Stimulated activated CD4-positive, alpha-beta T cell treated with anti-CD3 and anti-CD28 coated beads, Interleukin-4, amount 100 ng/mL, for 1 hour (primary cell): ENCODE measurements at regions not wholly inside any gene's neighbourhood (a gene's known extent, or its start where the extent isn't known, plus 50 kb on each side); places are given as distances from the start of the nearest gene placed in this dataset.
"Not testable (repeated sequence)": the region's sequence is repeated elsewhere in the genome, so short reads cannot be mapped to it uniquely, and the experiment has no call there.

Experiments
- DNase-seq: peaks from one replicate; pipeline ENCODE4 v3.0.0-alpha.2; 2020

DNA sequence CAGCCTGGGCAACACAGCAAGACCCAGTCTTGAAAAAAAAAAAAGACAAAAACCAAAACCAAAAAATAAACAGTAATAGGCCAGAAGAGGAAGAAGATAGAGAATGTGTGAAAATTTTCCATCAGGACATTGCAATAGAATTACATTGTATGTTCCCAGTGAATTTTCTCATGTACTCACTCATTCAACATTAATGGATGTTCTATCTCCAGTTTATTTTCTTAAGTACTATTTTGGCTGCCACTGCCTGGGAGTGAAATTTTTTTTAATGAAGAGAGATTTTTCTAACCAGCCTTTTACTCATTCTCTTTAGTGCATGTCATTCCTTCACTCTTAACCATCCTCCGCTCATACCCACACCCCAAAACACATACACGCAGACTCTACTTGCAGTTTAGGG is 282.8 kb downstream of the ALDH8A1 start:
- DNase-seq: no peak

DNA sequence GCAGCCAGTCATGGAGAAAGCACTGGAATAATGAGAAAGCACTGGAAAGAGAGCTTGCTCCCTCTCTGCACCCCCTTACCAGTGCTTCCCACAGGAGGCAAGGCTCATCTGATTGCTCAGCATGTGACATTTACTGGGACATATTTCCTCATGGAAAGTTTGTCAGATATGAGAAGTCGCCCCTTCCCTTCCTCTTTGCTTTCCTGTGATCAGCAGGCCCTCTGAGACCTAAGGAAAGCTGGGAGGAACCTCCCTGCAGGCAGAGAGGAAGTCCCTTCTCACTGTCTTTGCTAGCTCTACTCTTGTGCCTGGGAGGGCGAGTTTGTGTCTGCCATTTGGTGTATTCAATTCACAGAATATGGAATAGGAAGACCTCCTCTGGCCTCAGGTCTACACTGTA is 283.8 kb downstream of the ALDH8A1 start:
- no peak for DNase-seq

DNA sequence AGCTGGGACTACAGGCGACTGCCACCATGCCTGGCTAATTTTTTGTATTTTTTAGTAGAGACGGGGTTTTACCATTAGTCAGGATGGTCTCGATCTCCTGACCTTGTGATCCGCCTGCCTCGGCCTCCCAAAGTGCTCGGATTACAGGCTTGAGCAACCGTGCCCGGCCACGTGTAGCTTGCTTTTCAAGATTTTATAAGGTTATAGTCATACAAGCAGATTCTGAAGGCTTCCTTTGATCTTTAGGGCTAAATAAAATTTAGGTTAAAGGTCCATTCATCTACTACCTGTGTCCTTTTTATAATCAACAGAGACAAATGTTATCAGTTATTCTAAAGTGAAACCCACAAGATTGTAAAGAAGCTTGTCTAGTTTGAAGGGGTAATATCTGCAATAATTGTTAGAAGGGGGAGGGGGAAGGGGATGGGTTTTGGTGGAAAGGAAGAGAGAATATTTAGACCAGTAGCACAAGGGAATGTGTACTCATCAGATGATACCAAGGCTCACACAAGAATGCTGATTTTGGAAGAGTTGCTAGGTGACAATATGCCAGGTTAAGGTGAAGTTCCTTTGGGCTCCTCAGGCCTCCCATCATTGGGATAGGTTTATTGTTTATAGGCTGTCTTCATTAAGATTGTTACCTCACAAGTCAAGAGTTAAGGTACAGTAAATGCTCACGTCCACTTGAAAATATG is 284.7 kb downstream of the ALDH8A1 start:
- no peak for DNase-seq

DNA sequence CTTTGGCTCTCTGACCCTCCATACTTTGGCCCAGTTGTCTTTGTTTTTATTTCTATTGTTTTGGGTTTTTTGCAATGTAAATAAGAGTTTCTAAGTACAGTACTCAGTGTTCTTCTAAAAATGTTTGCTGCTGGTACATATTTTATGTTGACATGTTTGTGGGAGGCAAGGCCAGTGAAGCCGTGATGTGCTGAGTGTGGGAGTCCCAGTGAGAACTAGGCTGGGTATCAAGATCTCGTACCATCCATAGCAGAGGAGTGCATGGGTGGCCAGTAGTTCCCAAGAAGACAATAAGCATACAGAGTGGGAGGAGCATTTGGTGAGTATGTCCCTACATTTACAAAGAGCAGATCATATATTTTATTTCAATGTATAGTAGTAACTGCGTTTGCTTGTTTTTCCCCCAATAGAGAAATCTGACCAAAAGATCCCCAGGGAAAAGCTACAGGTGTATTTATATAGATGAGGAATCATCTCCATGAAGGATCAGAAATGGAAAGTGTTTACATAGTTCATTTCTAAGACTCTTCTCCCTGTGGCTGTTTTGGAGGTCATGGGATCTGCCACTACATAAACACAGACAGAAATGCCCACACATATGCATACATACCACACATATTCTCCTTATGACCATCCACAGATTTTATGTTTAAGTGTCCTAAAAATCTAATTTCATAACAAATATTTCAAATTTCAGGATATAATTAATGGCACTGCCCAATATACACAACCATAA is 285.9 kb downstream of the ALDH8A1 start:
- no peak for DNase-seq

DNA sequence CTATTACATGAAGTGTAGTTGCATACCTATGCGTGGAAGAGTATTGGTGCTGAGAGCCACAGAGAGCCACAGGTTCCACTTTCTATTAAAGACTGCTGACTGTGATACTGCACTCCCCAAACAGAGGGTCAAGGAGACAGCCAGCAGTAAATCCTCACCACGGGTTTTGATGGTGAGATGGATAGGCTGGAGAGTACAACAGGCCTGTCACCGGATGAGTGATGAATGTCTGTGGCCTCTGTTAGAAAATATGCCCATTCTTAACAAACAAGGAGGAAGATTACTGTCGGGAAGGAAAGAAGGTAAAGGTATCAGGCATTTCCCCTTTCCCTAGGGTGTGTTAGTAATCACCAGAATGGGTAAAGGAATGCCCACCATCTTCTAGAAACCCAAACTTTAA is 286.5 kb downstream of the ALDH8A1 start:
- no peak for DNase-seq

DNA sequence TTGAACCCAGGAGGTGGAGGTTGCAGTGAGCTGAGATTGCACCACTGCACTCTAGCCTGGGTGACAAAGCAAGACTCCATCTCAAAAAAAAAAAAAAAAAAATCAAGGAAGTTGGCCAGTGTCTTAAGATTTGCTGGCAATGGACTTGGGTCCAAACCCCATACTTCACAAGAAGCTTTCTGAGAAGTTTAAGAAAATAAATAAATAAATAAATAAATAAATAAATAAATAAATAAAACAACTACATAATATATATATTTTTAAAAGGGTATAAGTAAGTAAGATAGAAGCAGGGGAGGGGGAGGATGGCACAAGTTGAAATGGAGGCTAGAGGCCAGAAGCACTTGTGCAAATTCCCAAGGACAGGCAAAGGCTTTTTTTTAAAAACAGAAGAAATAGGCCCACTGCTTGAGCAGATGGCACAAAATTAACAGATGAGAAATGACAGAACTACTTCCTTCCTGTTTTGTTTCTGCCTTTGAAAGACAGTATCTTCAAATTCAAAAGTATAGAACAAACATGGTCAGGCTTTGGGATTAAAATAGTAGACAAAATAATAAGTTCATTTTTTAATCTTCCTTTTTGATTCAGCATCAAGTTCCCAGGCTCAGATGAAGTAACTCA is 287.7 kb downstream of the ALDH8A1 start:
- no peak for DNase-seq

DNA sequence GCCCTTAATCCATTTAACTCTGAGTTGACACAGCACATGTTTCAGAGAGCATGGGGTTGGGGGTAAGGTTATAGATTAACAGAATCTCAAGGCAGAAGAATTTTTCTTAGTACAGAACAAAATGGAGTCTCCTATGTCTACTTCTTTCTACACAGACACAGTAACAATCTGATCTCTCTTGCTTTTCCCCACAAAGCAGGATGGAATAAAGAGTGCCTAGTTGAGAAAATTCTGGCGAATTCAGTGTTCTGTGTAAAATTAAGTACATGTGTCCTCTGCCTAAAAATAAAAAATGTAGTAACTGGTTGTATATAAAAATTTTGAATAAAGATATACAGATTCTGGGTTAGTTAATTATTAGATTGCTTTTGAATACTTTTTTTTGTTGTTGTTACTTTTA is 290.0 kb downstream of the ALDH8A1 start:
- not testable (repeated sequence) for DNase-seq

DNA sequence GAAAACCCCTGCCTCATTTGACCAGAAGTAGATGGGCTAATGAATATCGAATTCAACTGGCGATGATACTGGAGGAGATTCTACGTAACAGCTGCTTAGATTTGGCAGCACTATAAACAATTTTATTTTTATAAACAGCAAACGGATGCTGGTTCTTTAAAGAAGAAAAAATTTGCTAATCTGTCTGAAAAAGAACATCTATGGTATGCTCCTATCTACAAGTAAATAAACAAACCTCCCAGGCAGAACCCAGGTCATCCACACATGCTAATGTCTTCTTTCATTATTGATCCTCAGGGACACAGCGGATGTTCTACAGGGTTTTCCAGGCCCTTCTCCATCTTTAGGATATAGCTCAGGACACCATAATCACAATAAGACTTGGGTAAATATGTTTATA is 291.3 kb downstream of the ALDH8A1 start:
- DNase-seq: no peak

DNA sequence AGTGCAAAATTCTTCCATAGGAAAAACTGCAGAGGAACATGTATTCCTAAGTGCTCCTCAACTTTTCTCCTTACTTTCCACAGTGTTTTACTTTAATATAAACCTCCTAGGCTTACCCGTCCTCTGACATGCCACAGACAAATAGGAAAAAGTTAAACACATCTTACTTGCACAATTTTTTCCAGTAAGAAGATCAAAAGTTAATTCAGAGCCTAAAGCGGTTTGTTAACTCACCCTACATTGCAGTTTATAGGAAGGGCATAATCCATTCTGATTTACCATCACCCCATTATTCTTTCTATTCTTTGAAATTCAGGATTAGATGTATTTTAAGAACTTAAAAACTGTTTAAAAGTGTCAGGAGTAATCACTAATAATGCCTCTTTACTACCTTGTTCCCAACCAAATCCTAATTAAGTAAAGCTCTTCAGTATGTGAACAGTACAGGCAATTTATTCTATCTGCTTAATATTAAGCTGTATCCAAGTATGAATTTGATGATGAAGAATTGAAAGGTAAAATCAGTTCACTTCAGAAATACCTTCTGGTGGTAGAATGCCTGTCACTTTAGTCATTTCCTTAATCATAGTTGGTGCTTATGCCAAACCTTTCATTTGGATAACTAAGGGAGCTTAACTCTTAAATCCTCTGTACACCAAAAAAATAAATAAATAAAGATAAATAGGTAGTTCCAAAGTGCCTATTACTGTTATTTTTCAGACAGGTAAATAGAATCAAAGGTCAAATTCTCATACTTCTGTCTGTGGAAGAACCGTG is 292.0 kb downstream of the ALDH8A1 start:
- DNase-seq: no peak

DNA sequence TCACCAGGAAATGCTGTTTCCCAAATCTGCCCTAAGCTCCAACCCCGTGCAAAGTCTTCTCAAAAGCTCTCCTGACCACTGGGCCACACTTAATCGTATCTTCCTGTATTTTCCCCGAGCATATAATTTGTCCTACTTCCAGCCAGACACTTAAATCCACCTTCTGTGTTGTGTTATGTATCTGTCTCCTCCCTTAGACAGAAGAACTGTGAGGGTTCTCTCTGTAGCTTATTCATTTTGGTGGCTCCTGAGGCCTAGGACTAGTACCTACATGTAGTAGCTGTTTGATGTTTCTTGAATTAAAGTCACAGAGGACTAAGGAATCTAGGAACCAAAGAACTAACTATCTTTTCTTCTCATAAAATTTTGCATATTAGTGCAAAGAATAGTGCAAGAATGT is 292.6 kb downstream of the ALDH8A1 start:
- no peak for DNase-seq

DNA sequence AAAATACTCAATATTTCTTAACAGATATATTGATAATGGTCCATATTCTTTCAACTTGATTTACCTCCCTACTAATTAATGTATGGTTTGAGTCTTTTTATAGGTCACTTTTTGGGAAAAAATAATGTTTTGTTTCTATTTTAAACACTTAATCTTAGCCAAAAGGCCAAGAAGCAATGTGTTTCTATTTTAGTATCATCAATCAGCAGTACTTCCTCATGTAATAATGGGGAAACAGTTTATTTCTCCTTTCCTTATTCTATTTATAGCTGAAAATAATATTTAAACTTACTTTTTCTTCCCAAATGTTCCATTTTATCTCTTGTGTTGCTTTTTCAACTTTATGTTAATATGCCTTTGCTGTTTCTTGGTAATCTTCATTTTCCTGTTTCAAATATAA is 295.1 kb downstream of the ALDH8A1 start:
- DNase-seq: no peak

DNA sequence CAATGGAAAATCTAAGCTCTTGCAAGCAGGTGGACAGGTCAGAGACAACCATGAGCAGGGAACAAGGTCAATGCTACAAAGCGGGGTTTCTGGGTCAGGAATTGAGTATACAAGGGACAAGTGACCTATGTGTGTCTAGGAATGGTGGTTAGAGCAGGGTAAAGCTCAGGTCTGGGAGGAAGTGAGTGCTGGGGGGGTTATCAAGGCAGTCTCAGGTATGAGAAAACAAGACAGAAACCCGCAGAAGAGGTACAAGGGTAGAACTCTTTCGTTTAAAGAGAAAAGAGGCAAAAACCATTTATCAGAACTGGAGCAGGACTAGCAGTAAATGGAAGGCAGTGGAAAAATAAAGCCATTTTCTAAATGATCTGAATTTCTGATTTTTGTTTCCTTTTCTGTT is 298.4 kb downstream of the ALDH8A1 start:
- no peak for DNase-seq

DNA sequence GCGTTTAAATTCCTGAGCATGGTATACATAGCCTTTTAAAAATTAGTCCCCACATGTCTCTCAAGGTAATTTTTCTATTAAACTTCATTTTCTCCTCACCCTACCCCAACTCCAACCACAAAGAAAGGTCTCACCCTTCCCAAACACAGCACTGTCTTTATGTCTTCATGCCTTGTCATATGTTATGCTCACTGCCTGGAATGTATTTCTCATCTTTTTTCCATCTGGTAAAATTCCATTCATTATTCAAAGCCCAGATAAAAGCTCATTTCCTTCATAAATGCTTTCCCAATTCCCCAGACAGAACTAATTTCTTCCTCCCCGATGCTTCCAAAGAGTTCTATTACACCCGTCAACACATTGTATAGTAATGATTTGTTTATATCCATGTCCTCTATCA is 302.0 kb downstream of the ALDH8A1 start:
- DNase-seq: no peak

DNA sequence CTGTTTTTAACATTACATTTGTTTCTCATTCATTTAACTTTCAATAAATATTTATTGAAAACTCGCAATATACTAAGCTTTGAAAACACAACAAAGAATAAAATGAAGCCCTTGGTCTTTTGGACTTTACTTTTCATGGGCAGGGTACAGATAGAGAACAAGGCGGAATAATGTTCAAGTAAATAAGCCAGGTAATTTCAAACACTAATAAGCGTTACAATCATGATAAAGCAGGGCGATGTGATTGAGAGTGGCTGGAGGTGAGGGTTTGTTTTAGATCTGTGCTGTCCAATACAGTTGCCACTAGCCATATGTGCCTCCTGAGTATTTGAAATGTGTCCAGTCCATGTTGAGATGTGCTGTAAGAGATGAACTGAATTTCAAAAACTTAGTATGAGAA is 307.1 kb downstream of the ALDH8A1 start:
- DNase-seq: no peak

DNA sequence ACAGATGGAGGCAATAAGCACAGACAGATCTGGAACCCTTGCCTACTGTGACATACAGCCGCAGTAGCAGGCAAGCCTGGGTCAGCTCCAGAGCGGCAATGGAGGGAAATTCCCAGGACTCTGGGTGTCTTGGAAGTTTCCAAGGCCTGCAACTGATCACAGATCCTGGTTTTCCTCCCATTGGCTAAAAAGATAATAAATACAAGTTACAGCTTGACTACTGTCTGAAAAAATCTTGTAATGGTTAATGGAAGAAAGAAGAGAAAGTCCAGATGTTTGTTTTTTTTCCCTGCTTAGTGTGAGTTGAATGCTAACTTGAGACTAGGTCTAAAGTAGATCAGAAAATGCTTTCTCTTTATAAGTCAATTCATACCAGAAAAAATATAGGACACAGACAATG is 307.6 kb downstream of the ALDH8A1 start:
- DNase-seq: no peak

DNA sequence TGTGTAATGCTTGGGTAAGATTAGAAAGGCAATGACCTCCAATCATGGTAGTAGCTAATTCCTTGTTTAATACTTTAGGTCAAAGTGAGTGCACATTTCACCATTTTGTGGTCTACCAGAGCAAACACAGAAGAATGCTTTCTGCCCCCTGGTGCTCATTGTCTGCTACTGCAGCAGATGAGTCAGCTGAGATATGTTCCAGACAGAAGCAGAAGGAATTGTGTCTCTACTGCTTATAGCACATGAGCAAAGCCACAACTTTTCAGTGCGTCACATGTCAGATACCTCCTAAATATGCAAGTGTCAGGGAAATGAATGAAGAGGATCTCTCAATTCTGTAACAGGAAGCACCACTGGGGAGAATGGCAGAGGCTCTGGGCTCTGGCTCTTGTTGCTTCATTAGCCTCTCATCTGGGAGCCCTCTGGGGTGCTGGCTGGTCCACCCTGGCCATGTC is 308.9 kb downstream of the ALDH8A1 start:
- DNase-seq: peak; percentile 69

DNA sequence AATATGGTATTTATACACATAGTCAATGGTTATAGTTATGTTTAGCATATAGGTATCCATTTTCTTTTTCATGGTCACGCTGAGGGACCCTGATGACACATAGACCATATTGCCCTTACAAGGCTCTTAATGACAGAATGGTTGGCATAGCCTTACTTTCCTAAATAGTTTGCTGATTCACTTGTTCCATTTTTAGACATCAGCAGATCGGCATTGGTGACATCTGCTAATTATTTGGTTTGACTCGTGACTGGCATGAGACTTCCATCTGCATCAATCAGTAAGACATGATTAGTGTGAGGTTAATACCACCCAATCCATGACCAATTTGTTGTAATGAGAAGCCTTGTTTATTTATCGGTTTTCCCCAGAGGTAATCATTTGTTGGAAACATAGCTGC is 309.7 kb downstream of the ALDH8A1 start:
- no peak for DNase-seq

DNA sequence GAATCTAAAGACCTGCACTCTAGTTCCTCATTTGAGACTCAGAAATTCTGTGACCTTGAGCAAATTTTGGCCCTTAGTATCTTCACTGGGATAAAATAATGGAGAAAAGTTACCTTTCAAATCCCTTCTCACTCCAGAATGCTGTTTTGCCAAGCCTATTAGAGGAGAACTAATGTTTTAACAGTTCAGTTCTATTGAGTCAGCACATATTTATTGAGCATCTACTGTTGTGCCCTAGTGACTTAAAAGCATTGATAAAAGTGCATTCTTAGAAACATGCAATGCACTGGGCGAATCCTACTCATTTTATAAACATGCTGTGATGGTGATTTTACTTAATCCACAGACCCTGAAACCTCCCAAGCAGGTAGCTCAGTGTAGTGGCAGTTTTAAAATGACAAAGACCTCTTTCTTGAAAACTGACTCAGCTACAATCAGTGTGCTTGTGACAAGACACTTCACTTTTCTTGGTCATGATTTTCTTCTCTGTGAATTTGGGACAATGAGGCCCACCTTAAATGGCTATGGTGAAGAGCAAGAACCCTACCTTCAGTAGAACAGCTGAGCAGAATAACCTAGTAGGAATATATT is 312.0 kb downstream of the ALDH8A1 start:
- no peak for DNase-seq

DNA sequence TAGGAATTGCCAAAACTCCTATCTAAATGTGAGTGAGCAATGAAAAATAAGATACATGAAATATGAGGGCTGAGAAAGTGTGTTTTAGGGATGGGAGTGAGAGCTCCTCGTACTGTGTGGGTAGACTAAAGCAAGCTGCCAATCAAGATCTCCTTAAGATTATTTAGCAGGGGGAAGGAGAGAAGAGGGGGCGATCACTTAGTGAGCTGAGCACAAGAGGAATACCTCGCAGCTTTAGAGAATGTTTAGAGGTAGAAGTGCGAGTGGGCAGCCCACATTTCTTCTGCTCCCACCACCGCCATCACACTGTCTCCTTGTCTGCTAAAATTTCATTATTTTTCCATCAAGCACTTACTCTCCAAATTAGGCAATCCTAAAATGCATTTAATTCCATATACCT is 312.6 kb downstream of the ALDH8A1 start:
- DNase-seq: no peak

DNA sequence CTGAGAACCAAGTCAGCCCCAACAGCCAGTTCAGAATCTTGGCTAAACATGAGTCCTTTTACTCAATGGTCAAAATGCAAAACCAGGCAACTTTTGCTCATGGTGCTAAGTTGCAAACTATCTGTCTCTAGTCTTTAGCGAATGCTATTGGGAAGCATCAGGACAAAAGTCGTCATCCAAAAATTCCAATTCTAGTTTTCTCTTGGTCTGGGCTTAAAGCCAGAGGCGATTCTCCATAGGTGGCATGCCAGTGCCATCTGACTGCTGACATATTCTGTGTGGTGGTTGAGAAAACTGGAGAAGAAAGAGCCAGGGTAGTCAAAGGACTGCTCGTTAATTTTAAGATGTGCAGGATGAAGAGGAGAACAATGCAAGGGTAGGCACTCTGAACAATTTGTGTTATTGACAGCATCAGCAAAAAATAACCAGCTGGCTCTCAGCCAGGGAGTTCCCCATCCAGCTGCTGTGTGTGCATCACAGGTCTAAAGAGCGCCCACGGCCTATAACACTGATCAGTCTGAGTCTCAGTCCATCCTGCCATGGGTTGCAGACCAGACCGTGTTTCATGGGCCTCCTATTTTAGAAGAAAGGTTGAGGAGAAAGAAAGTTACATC is 313.6 kb downstream of the ALDH8A1 start:
- peak; percentile 47 for DNase-seq

DNA sequence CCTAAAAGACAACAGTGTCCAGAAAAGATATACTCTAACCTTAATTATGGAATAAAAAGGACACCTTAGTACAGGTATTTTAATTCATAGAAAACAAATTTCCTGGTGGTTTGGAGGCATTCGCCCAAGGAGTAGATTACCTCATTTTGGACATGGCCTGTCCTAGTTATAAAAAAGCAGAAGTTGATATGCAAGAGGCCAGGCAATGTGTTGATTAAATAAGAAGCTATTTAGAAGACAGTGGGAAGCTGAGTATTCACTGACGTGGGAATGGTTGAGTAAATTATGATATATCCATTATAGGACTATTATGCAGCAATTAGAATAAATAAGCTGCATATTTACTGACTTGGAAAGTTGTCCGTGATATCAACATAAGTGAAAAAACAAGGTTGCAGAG is 314.9 kb downstream of the ALDH8A1 start:
- DNase-seq: no peak

DNA sequence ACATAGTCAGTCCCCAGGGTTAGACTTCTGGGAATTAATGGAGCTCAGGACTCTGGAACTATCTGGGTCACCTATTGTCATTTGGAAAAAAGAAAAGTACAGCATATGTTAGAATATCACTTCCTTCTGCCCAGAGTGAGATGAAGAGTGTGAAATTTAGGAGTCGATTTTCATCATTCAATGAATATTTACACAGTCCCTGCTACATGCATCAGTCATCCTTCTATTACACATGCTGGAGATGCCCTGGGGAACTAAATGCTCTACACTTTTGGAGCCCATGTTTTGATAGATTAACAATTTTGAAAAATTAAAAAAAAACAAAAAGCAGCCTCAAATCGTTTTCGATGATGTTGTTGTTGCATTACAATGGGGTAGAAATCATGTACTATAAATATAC is 315.4 kb downstream of the ALDH8A1 start:
- no peak for DNase-seq
